ENCODE measurements at regions not wholly inside any gene's neighbourhood (a gene's known extent, or its start where the extent isn't known, plus 50 kb on each side); places are given as distances from the start of the nearest gene placed in this dataset.
A peak's percentile ranks its signal among the peaks of the same experiment; 100 is the strongest.
"Not testable (repeated sequence)": the region's sequence is repeated elsewhere in the genome, so short reads cannot be mapped to it uniquely, and the experiment has no call there.

GRCh38 chr12:95388260-95388659 is 85.7 kb upstream of the METAP2 start:
- not testable (repeated sequence) for H3K23ac ChIP-seq (ENCODE audit: low read length); H3K36me3 ChIP-seq (ENCODE audit: control insufficient read depth, insufficient read depth, low read length); H2BK15ac ChIP-seq (replicated peaks; ENCODE audit: low read depth); H3K4me1 ChIP-seq (ENCODE audit: control insufficient read depth, low read depth, low read length); H3K79me2 ChIP-seq (ENCODE audit: control insufficient read depth, insufficient read depth, low read length); H3K9ac ChIP-seq (ENCODE audit: low read length); H3K4me3 ChIP-seq (ENCODE audit: low read length); H4K8ac ChIP-seq (ENCODE audit: low read depth, low read length); DNase-seq; H3K27me3 ChIP-seq (ENCODE audit: insufficient read depth, low read length, poor library complexity); H3K4me2 ChIP-seq (ENCODE audit: low read length); H2AK5ac ChIP-seq (ENCODE audit: low read length); H3K27ac ChIP-seq (ENCODE audit: low read depth, low read length); H4K5ac ChIP-seq (ENCODE audit: low read length); H3K79me1 ChIP-seq (ENCODE audit: low read length); H3K4ac ChIP-seq (ENCODE audit: low read depth, low read length); H3K18ac ChIP-seq (ENCODE audit: low read length); H2BK120ac ChIP-seq (ENCODE audit: low read depth, low read length); H3K56ac ChIP-seq (ENCODE audit: low read length); H2BK5ac ChIP-seq (ENCODE audit: low read length)
- no CpG with 5 or more reads among the region's 10 CpGs for WGBS (ENCODE audit: extremely low coverage, insufficient coverage, low lambda C conversion rate)

GRCh38 chr12:95390192-95390591 is 83.8 kb upstream of the METAP2 start:
- DNase-seq, result no peak
- WGBS (ENCODE audit: extremely low coverage, insufficient coverage, low lambda C conversion rate), result no CpG with 5 or more reads among the region's 1 CpG

DNA sequence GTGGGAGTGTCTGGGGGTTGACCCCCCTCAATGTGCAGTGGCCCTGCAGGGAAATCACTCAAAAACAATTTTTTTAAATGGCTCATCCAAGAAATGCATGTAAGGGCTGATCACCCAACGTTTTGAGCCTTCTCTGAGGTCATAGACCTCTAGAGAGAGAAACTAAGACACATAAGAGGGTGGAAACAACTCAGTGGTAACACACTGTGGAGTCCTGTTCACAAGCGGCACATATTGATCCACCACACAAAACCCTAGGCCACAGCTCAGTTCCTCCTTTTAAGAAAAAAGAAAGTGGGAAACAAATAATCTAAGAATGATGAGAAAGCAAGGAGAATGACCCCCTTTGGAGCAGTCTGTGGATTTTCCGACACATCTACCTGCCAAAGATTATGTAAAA is 83.0 kb upstream of the METAP2 start:
- Histone ChIP-seq H3K9ac (ENCODE audit: low read length) (no peak overlapping the region), H3K36me3 (ENCODE audit: control insufficient read depth, insufficient read depth, low read length) (no peaks in the 10 kb centered on the region), H3K4me2 (ENCODE audit: low read length) (no peak overlapping the region), H4K5ac (ENCODE audit: low read length) (no peak overlapping the region), H3K18ac (ENCODE audit: low read length) (no peak overlapping the region), H3K4me3 (ENCODE audit: low read length) (no peak overlapping the region), H3K23ac (ENCODE audit: low read length) (no peak overlapping the region), H3K27me3 (ENCODE audit: insufficient read depth, low read length, poor library complexity) (no peaks in the 10 kb centered on the region), H4K8ac (ENCODE audit: low read depth, low read length) (no peak overlapping the region), H3K4ac (ENCODE audit: low read depth, low read length) (no peak overlapping the region), H2AK5ac (ENCODE audit: low read length) (no peak overlapping the region), H3K4me1 (ENCODE audit: control insufficient read depth, low read depth, low read length) (peaks cover 2% of the 10 kb centered on the region), H3K79me1 (ENCODE audit: low read length) (no peaks in the 10 kb centered on the region), H2BK15ac (replicated peaks; ENCODE audit: low read depth) (no peak overlapping the region), H2BK5ac (ENCODE audit: low read length) (no peak overlapping the region), H3K27ac (ENCODE audit: low read depth, low read length) (no peak overlapping the region), H2BK120ac (ENCODE audit: low read depth, low read length) (no peak overlapping the region), H3K79me2 (ENCODE audit: control insufficient read depth, insufficient read depth, low read length) (no peaks in the 10 kb centered on the region), H3K56ac (ENCODE audit: low read length) (no peak overlapping the region)
- DNase-seq, result no peak
- WGBS (ENCODE audit: extremely low coverage, insufficient coverage, low lambda C conversion rate), result no CpG with 5 or more reads among the region's 3 CpGs

More at GRCh38 chr12:95390192-95390591, 83.8 kb upstream of the METAP2 start:
- Histone ChIP-seq H2BK15ac (replicated peaks; ENCODE audit: low read depth) (no peak overlapping the region), H3K27me3 (ENCODE audit: insufficient read depth, low read length, poor library complexity) (no peaks in the 10 kb centered on the region), H3K4me2 (ENCODE audit: low read length) (no peak overlapping the region), H3K56ac (ENCODE audit: low read length) (no peak overlapping the region), H3K79me1 (ENCODE audit: low read length) (no peaks in the 10 kb centered on the region), H4K5ac (ENCODE audit: low read length) (no peak overlapping the region), H3K79me2 (ENCODE audit: control insufficient read depth, insufficient read depth, low read length) (no peaks in the 10 kb centered on the region), H2AK5ac (ENCODE audit: low read length) (no peak overlapping the region), H3K9ac (ENCODE audit: low read length) (no peak overlapping the region), H3K4me1 (ENCODE audit: control insufficient read depth, low read depth, low read length) (peaks cover 2% of the 10 kb centered on the region), H3K36me3 (ENCODE audit: control insufficient read depth, insufficient read depth, low read length) (no peaks in the 10 kb centered on the region), H2BK120ac (ENCODE audit: low read depth, low read length) (no peak overlapping the region), H3K23ac (ENCODE audit: low read length) (no peak overlapping the region), H3K27ac (ENCODE audit: low read depth, low read length) (no peak overlapping the region), H3K4me3 (ENCODE audit: low read length) (no peak overlapping the region), H4K8ac (ENCODE audit: low read depth, low read length) (no peak overlapping the region), H3K18ac (ENCODE audit: low read length) (no peak overlapping the region), H2BK5ac (ENCODE audit: low read length) (no peak overlapping the region), H3K4ac (ENCODE audit: low read depth, low read length) (no peak overlapping the region)

- Histone ChIP-seq H3K36me3 (ENCODE audit: control insufficient read depth, insufficient read depth, low read length) (no peaks in the 10 kb centered on the region), H3K79me1 (ENCODE audit: low read length) (no peaks in the 10 kb centered on the region), H2BK120ac (ENCODE audit: low read depth, low read length) (no peak overlapping the region), H3K23ac (ENCODE audit: low read length) (no peak overlapping the region), H3K27me3 (ENCODE audit: insufficient read depth, low read length, poor library complexity) (no peaks in the 10 kb centered on the region), H4K5ac (ENCODE audit: low read length) (no peak overlapping the region), H3K4me2 (ENCODE audit: low read length) (no peak overlapping the region), H3K4me3 (ENCODE audit: low read length) (no peak overlapping the region), H2BK5ac (ENCODE audit: low read length) (no peak overlapping the region), H2BK15ac (replicated peaks; ENCODE audit: low read depth) (no peak overlapping the region), H3K27ac (ENCODE audit: low read depth, low read length) (no peak overlapping the region), H3K4me1 (ENCODE audit: control insufficient read depth, low read depth, low read length) (peaks cover 2% of the 10 kb centered on the region), H3K56ac (ENCODE audit: low read length) (no peak overlapping the region), H3K18ac (ENCODE audit: low read length) (no peak overlapping the region), H3K4ac (ENCODE audit: low read depth, low read length) (no peak overlapping the region), H4K8ac (ENCODE audit: low read depth, low read length) (no peak overlapping the region), H2AK5ac (ENCODE audit: low read length) (no peak overlapping the region), H3K79me2 (ENCODE audit: control insufficient read depth, insufficient read depth, low read length) (no peaks in the 10 kb centered on the region), H3K9ac (ENCODE audit: low read length) (no peak overlapping the region)
- peak; percentile 51 for DNase-seq
- no CpG with 5 or more reads among the region's 3 CpGs for WGBS (ENCODE audit: extremely low coverage, insufficient coverage, low lambda C conversion rate)
These were observed 80.7 kb upstream of the METAP2 start for GRCh38 chr12:95393191-95393790.

DNA sequence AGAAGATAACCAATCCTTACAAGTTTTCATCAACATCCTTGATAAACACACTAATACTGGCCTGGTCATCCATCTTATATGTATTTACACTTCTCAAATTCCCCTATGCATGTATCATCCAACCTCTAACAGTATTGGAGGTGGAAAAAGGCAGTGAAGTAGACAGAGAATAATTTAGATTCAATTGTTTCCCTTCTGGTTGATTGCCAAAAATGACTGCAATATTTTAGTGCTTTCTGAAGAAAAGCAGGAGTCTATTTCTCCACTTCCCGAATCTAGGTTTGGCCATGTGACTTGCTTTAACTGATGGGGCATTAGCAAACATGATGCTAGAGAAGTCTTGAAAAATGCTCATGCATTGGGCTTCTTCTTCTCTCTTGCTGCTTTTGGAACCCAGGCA is 78.3 kb upstream of the METAP2 start:
- no peak overlapping the region for H3K9ac ChIP-seq (ENCODE audit: low read length)
- no peak overlapping the region for H3K4ac ChIP-seq (ENCODE audit: low read depth, low read length)
- H3K36me3 ChIP-seq (ENCODE audit: control insufficient read depth, insufficient read depth, low read length), result no peaks in the 10 kb centered on the region
- H3K56ac ChIP-seq (ENCODE audit: low read length), result no peak overlapping the region
- DNase-seq, result no peak
- no peaks in the 10 kb centered on the region for H3K79me1 ChIP-seq (ENCODE audit: low read length)
- no peak overlapping the region for H2BK5ac ChIP-seq (ENCODE audit: low read length)
- no peak overlapping the region for H2BK120ac ChIP-seq (ENCODE audit: low read depth, low read length)
- WGBS (ENCODE audit: extremely low coverage, insufficient coverage, low lambda C conversion rate), result no CpG with 5 or more reads among the region's 1 CpG
- H3K27me3 ChIP-seq (ENCODE audit: insufficient read depth, low read length, poor library complexity), result no peaks in the 10 kb centered on the region
- no peak overlapping the region for H2AK5ac ChIP-seq (ENCODE audit: low read length)
- no peaks in the 10 kb centered on the region for H3K4me1 ChIP-seq (ENCODE audit: control insufficient read depth, low read depth, low read length)
- H2BK15ac ChIP-seq (replicated peaks; ENCODE audit: low read depth), result no peak overlapping the region
- H3K79me2 ChIP-seq (ENCODE audit: control insufficient read depth, insufficient read depth, low read length), result no peaks in the 10 kb centered on the region
- H3K4me3 ChIP-seq (ENCODE audit: low read length), result no peak overlapping the region
- no peak overlapping the region for H4K8ac ChIP-seq (ENCODE audit: low read depth, low read length)
- no peak overlapping the region for H3K27ac ChIP-seq (ENCODE audit: low read depth, low read length)
- H3K23ac ChIP-seq (ENCODE audit: low read length), result no peak overlapping the region
- H3K18ac ChIP-seq (ENCODE audit: low read length), result no peak overlapping the region
- H4K5ac ChIP-seq (ENCODE audit: low read length), result no peak overlapping the region
- no peak overlapping the region for H3K4me2 ChIP-seq (ENCODE audit: low read length)

- no peak overlapping the region for H3K56ac ChIP-seq (ENCODE audit: low read length)
- no peak overlapping the region for H2BK120ac ChIP-seq (ENCODE audit: low read depth, low read length)
- H3K4me1 ChIP-seq (ENCODE audit: control insufficient read depth, low read depth, low read length), result no peaks in the 10 kb centered on the region
- no peaks in the 10 kb centered on the region for H3K79me1 ChIP-seq (ENCODE audit: low read length)
- no peak overlapping the region for H3K4me3 ChIP-seq (ENCODE audit: low read length)
- no peak overlapping the region for H2BK5ac ChIP-seq (ENCODE audit: low read length)
- no peaks in the 10 kb centered on the region for H3K79me2 ChIP-seq (ENCODE audit: control insufficient read depth, insufficient read depth, low read length)
- WGBS (ENCODE audit: extremely low coverage, insufficient coverage, low lambda C conversion rate), result no CpG with 5 or more reads among the region's 4 CpGs
- H4K5ac ChIP-seq (ENCODE audit: low read length), result no peak overlapping the region
- no peak for DNase-seq
- no peak overlapping the region for H4K8ac ChIP-seq (ENCODE audit: low read depth, low read length)
- H3K18ac ChIP-seq (ENCODE audit: low read length), result no peak overlapping the region
- H3K4me2 ChIP-seq (ENCODE audit: low read length), result no peak overlapping the region
- no peak overlapping the region for H2BK15ac ChIP-seq (replicated peaks; ENCODE audit: low read depth)
- H3K9ac ChIP-seq (ENCODE audit: low read length), result no peak overlapping the region
- no peak overlapping the region for H3K27ac ChIP-seq (ENCODE audit: low read depth, low read length)
- no peak overlapping the region for H2AK5ac ChIP-seq (ENCODE audit: low read length)
- H3K23ac ChIP-seq (ENCODE audit: low read length), result no peak overlapping the region
- no peak overlapping the region for H3K4ac ChIP-seq (ENCODE audit: low read depth, low read length)
- H3K36me3 ChIP-seq (ENCODE audit: control insufficient read depth, insufficient read depth, low read length), result no peaks in the 10 kb centered on the region
- H3K27me3 ChIP-seq (ENCODE audit: insufficient read depth, low read length, poor library complexity), result no peaks in the 10 kb centered on the region
These were observed 77.0 kb upstream of the METAP2 start for GRCh38 chr12:95396849-95397468.
